K562 (cell line): ENCODE measurements at regions not wholly inside any gene's neighbourhood (a gene's known extent, or its start where the extent isn't known, plus 50 kb on each side); places are given as distances from the start of the nearest gene placed in this dataset.
"Not testable (repeated sequence)": the region's sequence is repeated elsewhere in the genome, so short reads cannot be mapped to it uniquely, and the experiment has no call there.

Experiments used
- ATAC-seq: fragments of 200-7000 bp; cut with Tn5 transposase; 3 replicates; pipeline ENCODE4 v1.9.1; 2020; ENCODE audit warnings: moderate library complexity
- BruUV-seq: library from RNA; stranded (reverse); fragments of 400-500 nt; replicated peaks from 2 replicates; lab custom pipeline; 2021; lab: Mats Ljungman, UMichigan
- CTCF ChIA-PET: fragments of 300-600 bp; formaldehyde crosslinking; extraction: SDS; loops from one replicate; lab custom pipeline; 2021; ENCODE audit warnings: low intra/inter-chr PET ratio; lab: Yijun Ruan, JAX
- POLR2A ChIA-PET: fragments of 300-600, 350-650 bp; sonication (Branson Sonifier 250); formaldehyde crosslinking; extraction: SDS; loops from one replicate; lab custom pipeline; 2021; ENCODE audit warnings: antibody characterized with exemption, inconsistent platforms; lab: Yijun Ruan, JAX
- DNase-seq, 4 experiments: peaks; one replicate each; pipeline versions ENCODE4 v3.0.0 to v3.0.0-alpha.2; 2011 to 2018; ENCODE audit warnings: low spot score in 3 of 4, mixed read lengths in 3 of 4; ENCODE audit errors: extremely low read depth in 1 of 4
- FAIRE-seq: peaks from 2 replicates; lab custom pipeline; 2011; peaks lifted over from hg19 to GRCh38; lab: Jason Lieb, UNC
- H2AFZ ChIP-seq: 2 replicates; pipeline ENCODE4 v1.6.0; 2011; ENCODE audit warnings: low read depth, low read length, control low read depth, inconsistent platforms
- H3K27ac ChIP-seq: fragments of 200-600 bp; 3 replicates; pipeline ENCODE4 v1.8.0; 2011; ENCODE audit warnings: low read depth, mild to moderate bottlenecking, control low read depth, inconsistent platforms, low read length, moderate library complexity, mixed read lengths; ENCODE audit errors: extremely low read depth
- H3K27me3 ChIP-seq, 2 experiments: fragments of 300-600 bp in 1 of 2; 2 replicates in 1 of 2; 3 replicates in 1 of 2; pipeline versions ENCODE4 v1.6.0 to v1.8.0; 2011; ENCODE audit warnings: inconsistent platforms in 2 of 2, low read length in 2 of 2, mild to moderate bottlenecking in 1 of 2, mixed read lengths in 1 of 2, moderate library complexity in 1 of 2; ENCODE audit not compliant: control insufficient read depth in 2 of 2, insufficient read depth in 2 of 2
- H3K36me3 ChIP-seq: fragments of 300-600 bp; 3 replicates; pipeline ENCODE4 v1.8.0; 2011; ENCODE audit warnings: mild to moderate bottlenecking, low read length, inconsistent platforms; ENCODE audit not compliant: control insufficient read depth, insufficient read depth
- H3K4me1 ChIP-seq, 2 experiments: fragments of 200-600 bp in 1 of 2; replicated peaks in 1 of 2; 2 replicates in 1 of 2; 3 replicates in 1 of 2; pipeline versions ENCODE4 v1.5.1 to v1.8.0; 2011; ENCODE audit warnings: inconsistent platforms in 2 of 2, low read length in 2 of 2, mild to moderate bottlenecking in 1 of 2, mixed read lengths in 1 of 2, moderate library complexity in 1 of 2; ENCODE audit not compliant: control insufficient read depth in 2 of 2, insufficient read depth in 2 of 2
- H3K4me2 ChIP-seq: 2 replicates; pipeline ENCODE4 v1.6.1; 2011; ENCODE audit warnings: low read length, control low read depth, inconsistent platforms, mixed read lengths; ENCODE audit not compliant: insufficient read depth
- H3K4me3 ChIP-seq: fragments of 200-600 bp; sonication (generic), shearing (Covaris generic); 2 replicates; pipeline ENCODE4 v1.5.1; 2016; ENCODE audit warnings: control low read depth, inconsistent platforms
- H3K79me2 ChIP-seq: fragments of 200-600 bp; 3 replicates; pipeline ENCODE4 v1.8.0; 2011; ENCODE audit warnings: low read length, inconsistent platforms; ENCODE audit not compliant: control insufficient read depth, insufficient read depth
- H3K9ac ChIP-seq, 2 experiments: 2 replicates each; pipeline versions ENCODE4 v1.6.0 to v1.6.1; 2011; ENCODE audit warnings: low read depth in 2 of 2, low read length in 2 of 2, control low read depth in 1 of 2, inconsistent platforms in 1 of 2, mild to moderate bottlenecking in 1 of 2, mixed read lengths in 1 of 2; ENCODE audit not compliant: insufficient read depth in 1 of 2
- H3K9me1 ChIP-seq: one replicate; pipeline ENCODE4 v1.6.0; 2011; ENCODE audit warnings: inconsistent platforms, mild to moderate bottlenecking, low read length, moderate library complexity; ENCODE audit not compliant: control insufficient read depth, insufficient read depth
- H3K9me3 ChIP-seq: replicated peaks from 2 replicates; pipeline ENCODE4 v1.5.1; 2011; ENCODE audit warnings: low read depth, low read length, inconsistent platforms; ENCODE audit not compliant: control insufficient read depth, insufficient read depth
- H4K20me1 ChIP-seq: replicated peaks from 2 replicates; pipeline ENCODE4 v1.6.1; 2011; ENCODE audit warnings: low read length, inconsistent platforms, mixed read lengths; ENCODE audit not compliant: control insufficient read depth, insufficient read depth
- CEBPB ChIP-seq: fragments of 450-650 bp; IDR thresholded peaks from 2 replicates; pipeline ENCODE4 v1.6.1; 2016; ENCODE audit warnings: missing genetic modification characterization, missing compliant biosample characterization
- CEBPG ChIP-seq, 3 experiments: fragments of 200-800 bp in 1 of 3; sonication (Bioruptor generic) in 1 of 3; sonication (generic) in 1 of 3; formaldehyde crosslinking in 1 of 3; IDR thresholded peaks in 2 of 3; conservative IDR thresholded peaks in 1 of 3; 2 replicates each; pipeline versions ENCODE4 v1.6.1 to v1.8.0; 2016 to 2022; ENCODE audit warnings: missing compliant biosample characterization in 2 of 3, missing genetic modification characterization in 2 of 3, mild to moderate bottlenecking in 1 of 3, missing genetic modification reagents in 1 of 3
- CTCF ChIP-seq, 3 experiments: IDR thresholded peaks in 2 of 3; conservative IDR thresholded peaks in 1 of 3; 2 replicates each; pipeline ENCODE4 v1.5.1; 2011 to 2012; ENCODE audit warnings: low read length in 3 of 3, mild to moderate bottlenecking in 3 of 3, control low read depth in 2 of 3, improper control_type of control experiment in 1 of 3, inconsistent platforms in 1 of 3, low read depth in 1 of 3, mixed read lengths in 1 of 3, moderate library complexity in 1 of 3; ENCODE audit not compliant: insufficient read depth in 2 of 3
- DPF2 ChIP-seq: fragments of 450-650 bp; IDR thresholded peaks from 2 replicates; pipeline ENCODE4 v1.6.1; 2016
- NFRKB ChIP-seq: fragments of 450-650 bp; IDR thresholded peaks from 2 replicates; pipeline ENCODE4 v1.6.1; 2016; ENCODE audit warnings: low read depth
- RAD21 ChIP-seq, 2 experiments: fragments of 250-450 bp in 1 of 2; fragments of 450-650 bp in 1 of 2; sonication (Bioruptor Pico) in 1 of 2; formaldehyde crosslinking in 1 of 2; IDR thresholded peaks in 1 of 2; conservative IDR thresholded peaks in 1 of 2; 2 replicates each; pipeline versions ENCODE4 v1.4.0 to v1.8.0; 2020 to 2022; ENCODE audit warnings: mild to moderate bottlenecking in 2 of 2, moderate library complexity in 1 of 2
- WGBS: fragments of 100-300 bp; shearing (Covaris generic); methylation state at CpG from one replicate; pipeline ENCODE4 v1.1.6; 2016; ENCODE audit warnings: low coverage, mixed read lengths; ENCODE audit not compliant: insufficient coverage; ENCODE audit errors: missing lambda C conversion rate; 5-methylcytosine and 5-hydroxymethylcytosine counted together
- in situ Hi-C: fragments of 300-500 bp; cut with MboI; formaldehyde crosslinking; loops from 4 replicates; pipeline ENCODE4 v1.15.0; 2018; ENCODE audit warnings: inconsistent platforms, mixed read lengths
- intact Hi-C: fragments of 100-400 bp; cut with micrococcal nuclease; formaldehyde crosslinking; loops from 2 replicates; pipeline ENCODE4 v1.14.2; 2022

- no peak for TF ChIP-seq NFRKB
- TF ChIP-seq DPF2: no peak
Observed at GRCh38 chr19:41515015-41515652, 60.8 kb upstream of the CEACAM21 start (continued).

- in situ Hi-C loops; intact Hi-C loops; ATAC-seq; H3K4me2 ChIP-seq; H3K9me1 ChIP-seq; H3K4me3 ChIP-seq; DNase-seq; H3K27ac ChIP-seq; H4K20me1 ChIP-seq; H3K9ac ChIP-seq; H2AFZ ChIP-seq; FAIRE-seq; H3K36me3 ChIP-seq; H3K9me3 ChIP-seq; H3K4me1 ChIP-seq; POLR2A ChIA-PET; BruUV-seq; H3K79me2 ChIP-seq; TF ChIP-seq CEBPG (CRISPR knock-in tag; IDR thresholded peaks at IDR 0.05): not testable (repeated sequence)
- WGBS: 3% methylated on average over 18 of the region's 19 CpGs
- CTCF ChIA-PET: interaction anchor here (1.1 kb wide), 1 partner anchor 25 kb away, joined by 3 read pairs; no protein-coding TSS in a partner anchor
- peak; percentile 63; the same call in 1 of the 2 replicates for TF ChIP-seq CEBPB (tag)
- peak; percentile 20 to 45; a peak in 3 of 4 replicates for TF ChIP-seq RAD21 (CRISPR knock-in tag; conservative IDR thresholded peaks at IDR 0.05 in 1 of 2, IDR thresholded peaks at IDR 0.05 in 1 of 2)
- TF ChIP-seq CTCF (IDR thresholded peaks at IDR 0.05 in 2 of 3, conservative IDR thresholded peaks at IDR 0.05 in 1 of 3; ENCODE audit: insufficient read depth in 2 of 3, low read depth in 1 of 3, low read length in 3 of 3): peak in 2 of 3 experiments; percentile 12 to 26; a peak in 2 of 6 replicates
- TF ChIP-seq CEBPG (tag; conservative IDR thresholded peaks at IDR 0.05 in 1 of 2, IDR thresholded peaks at IDR 0.05 in 1 of 2): peak; percentile 53 to 68
- H3K27me3 ChIP-seq: peaks cover 24 to 38% of the 10 kb centered on the region in 2 experiments; a peak in 3 of 5 replicates
Observed at GRCh38 chr19:41516292-41517171, 59.4 kb upstream of the CEACAM21 start.
